GM03348 (cell line): ENCODE measurements at regions not wholly inside any gene's neighbourhood (a gene's known extent, or its start where the extent isn't known, plus 50 kb on each side); places are given as distances from the start of the nearest gene placed in this dataset.
"Not testable (repeated sequence)": the region's sequence is repeated elsewhere in the genome, so short reads cannot be mapped to it uniquely, and the experiment has no call there.

Experiments used
- DNase-seq: peaks from one replicate; pipeline ENCODE4 v3.0.0; 2012; ENCODE audit warnings: low spot score

GRCh38 chr1:232715154-232715553 is 85.2 kb upstream of the SIPA1L2 start:
- no peak for DNase-seq

DNA sequence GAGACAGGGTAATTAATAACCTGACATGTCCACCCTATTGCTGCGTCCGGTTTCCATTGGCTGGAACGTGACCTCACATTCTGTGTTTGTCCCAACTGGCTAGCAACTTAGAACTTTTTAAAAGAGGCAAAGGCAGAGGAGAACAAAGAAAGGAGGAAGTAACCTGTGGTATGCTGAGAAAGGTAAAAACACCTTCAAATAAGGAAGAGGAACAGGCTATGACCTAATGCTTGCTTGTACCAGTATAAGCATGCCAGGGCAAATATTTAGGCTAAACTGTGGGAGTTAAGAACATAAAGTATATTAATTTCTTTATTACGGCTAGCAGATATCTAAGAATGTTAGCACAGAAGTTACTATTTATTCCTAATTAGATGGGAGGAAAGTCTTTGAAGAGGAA is 87.3 kb upstream of the MAP10 start:
- not testable (repeated sequence) for DNase-seq

DNA sequence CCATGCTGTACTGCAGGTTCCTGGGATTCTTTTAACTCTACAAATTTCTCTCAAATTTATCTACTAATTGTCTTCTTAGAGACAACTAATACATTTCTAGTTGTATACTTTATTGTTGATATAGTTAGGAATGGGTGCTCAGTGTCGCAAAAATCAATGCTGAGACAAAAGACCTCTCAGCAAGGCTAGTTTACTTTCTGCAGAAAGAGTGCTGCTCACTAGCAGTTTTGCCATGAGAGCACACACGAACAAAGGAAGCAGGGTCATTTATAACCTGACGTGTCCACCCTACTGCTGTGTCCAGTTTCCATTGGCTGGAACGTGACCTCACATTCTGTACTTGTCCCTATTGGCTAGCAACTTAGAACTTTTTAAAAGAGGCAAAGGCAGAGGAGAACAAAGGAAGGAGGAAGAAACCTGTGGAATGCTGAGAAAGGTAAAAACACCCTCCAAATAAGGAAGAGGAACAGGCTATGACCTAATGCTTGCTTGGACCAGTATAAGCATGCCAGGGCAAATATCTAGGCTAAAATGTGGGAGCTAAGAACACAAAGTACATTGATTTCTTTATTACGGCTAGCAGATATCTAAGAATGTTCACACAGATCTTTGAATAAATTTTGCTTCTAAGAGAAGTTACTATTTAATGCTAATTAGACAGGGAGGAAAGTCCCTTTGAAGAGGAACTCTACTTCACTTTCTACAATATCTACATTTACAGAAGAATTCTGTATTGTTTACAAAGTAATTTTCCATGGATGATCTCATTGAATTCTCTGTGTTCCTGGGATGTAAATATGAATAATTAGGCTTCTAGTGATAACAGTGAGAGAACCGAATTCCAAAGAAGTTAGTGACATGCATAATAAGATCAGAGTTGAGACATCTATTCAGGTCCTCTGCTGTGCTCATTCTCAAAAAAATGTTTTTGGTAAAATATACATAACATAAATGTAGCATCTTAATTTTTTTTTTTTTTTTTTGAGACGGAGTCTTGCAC is 86.0 kb upstream of the MAP10 start:
- no peak for DNase-seq

DNA sequence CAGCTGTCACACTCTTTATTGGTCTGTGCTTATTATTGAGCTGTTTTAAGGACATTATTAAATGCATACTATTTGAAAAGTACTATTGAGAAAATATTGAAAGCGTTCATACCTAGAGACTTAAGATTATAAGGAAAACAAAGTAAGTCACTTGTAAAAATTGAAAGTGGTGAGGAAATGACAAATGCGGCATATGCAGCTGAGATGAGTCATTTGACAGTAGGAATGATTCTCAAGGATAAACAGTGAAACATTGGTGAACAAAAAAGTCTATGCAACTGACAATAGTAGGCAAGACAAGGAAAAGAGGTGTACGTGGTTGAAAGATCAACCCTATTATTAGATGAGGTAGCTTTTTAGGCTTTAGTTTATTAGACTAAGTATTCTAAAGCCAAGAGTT is 82.6 kb upstream of the MAP10 start:
- DNase-seq: no peak

- no peak for DNase-seq
Observed at GRCh38 chr1:232725305-232726047, 79.7 kb upstream of the MAP10 start.

DNA sequence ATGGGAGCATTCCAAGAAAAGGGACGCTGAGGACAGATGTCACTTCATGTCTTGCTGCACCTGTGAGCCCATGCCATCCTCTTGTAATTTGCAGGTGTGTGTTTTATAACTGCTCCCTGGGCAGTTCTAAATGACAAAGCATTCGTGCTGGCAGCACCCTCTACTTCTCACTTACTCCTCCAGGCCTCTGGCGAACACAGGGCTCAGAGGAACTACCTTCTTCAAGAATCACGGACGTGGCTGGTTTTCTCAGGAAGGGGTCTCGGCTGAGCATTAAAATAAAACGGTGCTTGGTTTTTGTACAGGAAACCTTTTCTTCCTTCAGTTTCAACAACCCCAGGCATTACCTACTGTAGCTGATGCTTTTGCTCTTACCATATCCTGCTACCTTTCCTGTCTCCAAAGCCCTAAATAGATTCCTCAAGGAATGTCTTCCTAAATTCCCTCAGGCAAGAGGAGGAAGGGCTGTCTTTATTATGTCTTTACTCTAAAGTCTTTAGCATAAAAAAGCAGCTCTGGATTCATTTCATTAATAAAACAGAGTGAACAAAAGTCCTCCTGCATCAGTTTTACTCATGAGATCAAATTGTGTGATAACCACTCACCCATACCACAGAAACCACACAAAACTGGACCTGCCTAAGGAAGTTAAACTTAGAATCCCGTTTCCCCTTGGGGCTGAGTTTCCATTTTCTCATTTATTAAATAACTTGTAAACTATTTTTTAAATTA is 79.0 kb upstream of the MAP10 start:
- peak; percentile 17 for DNase-seq

- DNase-seq: peak; percentile 61
Observed at GRCh38 chr1:232728507-232729263, 76.5 kb upstream of the MAP10 start.

GRCh38 chr1:232732344-232732910 is 72.8 kb upstream of the MAP10 start:
- no peak for DNase-seq

DNA sequence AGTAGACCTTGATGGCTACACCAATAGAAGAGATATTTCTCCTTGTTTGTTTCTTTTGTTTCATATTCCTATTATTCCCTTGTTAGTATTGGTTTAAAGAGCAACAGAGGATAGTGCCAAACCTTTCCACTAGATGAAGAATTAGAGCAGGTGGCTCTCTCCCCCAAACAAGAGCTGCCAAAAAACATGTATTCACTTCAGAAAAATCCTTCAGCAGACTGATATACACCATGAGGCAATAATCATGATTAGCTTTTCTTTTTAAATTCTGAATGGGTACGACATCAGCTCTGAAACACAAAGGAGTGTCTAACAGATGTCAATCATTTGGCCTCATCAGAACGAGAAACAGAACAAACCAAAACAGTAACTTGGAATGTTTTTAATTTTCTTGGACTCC is 67.3 kb upstream of the MAP10 start:
- DNase-seq: no peak

DNA sequence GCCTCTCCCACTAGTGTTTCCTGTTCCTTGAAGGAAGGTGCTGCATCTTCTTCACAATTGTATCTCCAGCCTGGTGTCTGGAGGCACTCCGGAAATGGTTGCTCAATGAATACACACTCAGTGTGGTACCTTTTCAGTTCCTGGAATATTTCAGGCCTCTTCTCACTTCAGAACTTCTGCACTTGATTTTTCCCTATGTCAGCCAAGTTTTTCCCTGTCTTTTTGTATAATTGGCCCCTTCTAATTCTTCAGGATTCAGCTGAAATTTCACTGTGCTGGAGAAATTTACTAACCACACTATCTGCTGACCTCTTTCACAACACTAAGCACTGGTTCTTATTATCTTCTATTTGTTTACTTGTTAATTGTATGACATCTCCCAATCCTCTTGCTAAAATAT is 61.2 kb upstream of the MAP10 start:
- DNase-seq: no peak

DNA sequence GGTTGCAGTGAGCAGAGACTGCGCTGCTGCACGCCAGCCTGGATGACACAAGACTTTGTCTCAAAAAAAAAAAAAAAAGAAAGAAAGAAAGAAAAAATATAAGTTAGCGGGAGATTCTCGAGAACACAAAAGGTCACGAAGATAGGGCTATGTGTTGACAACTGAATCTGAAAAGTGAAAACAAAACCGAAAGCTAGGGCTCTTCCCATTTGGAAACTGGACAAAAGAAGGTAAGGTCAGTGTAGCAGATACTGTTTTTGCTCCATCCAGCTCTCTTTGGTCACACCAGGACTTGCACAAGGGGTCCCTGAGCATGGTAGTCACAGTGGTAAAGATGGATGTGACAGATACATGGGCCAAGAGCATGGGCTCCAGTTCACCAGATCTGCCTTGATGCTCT is 60.4 kb upstream of the MAP10 start:
- no peak for DNase-seq

- not testable (repeated sequence) for DNase-seq
Observed at GRCh38 chr1:232745698-232746097, 59.5 kb upstream of the MAP10 start.

- no peak for DNase-seq
Observed at GRCh38 chr1:232748910-232749368, 56.3 kb upstream of the MAP10 start.

GRCh38 chr1:232751393-232752140 is 53.6 kb upstream of the MAP10 start:
- DNase-seq: no peak

DNA sequence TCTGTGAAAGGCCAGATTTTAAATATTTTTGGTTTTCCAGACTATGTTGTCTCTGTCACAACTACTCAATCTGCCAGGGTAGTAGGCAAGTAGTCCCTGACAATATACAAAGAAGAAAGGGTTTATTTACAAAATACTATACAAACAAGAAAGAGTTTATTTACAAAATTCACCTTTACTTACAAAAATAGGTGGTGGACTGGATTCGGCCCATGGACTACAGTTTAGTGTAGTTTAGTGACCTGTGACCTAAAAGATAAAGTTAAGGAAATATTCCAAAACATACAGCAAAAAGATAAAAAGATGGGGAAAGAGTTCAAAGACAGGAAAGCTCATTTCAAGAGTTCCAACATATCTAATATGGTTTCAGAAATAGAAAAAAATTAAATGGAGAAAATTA is 52.9 kb upstream of the MAP10 start:
- no peak for DNase-seq

- no peak for DNase-seq
Observed at GRCh38 chr1:232754930-232755329, 50.3 kb upstream of the MAP10 start.
